GM12878 (cell line): ENCODE measurements at regions not wholly inside any gene's neighbourhood (a gene's known extent, or its start where the extent isn't known, plus 50 kb on each side); places are given as distances from the start of the nearest gene placed in this dataset.

Experiments
- ESRRA ChIP-seq: IDR thresholded peaks from 2 replicates; pipeline ENCODE4 v1.6.1; 2012; ENCODE audit warnings: mild to moderate bottlenecking, low read length, improper control_type of control experiment
- ZNF274 ChIP-seq: IDR thresholded peaks from one replicate; pipeline ENCODE4 v1.8.0; 2011; ENCODE audit not compliant: insufficient read length, insufficient read depth
- TF ChIP-seq, protein P1 (sequence below), 3 experiments: IDR thresholded peaks in 2 of 3; conservative IDR thresholded peaks in 1 of 3; 2 replicates each; pipeline ENCODE4 v1.5.1; 2011; ENCODE audit warnings: low read depth in 3 of 3, low read length in 3 of 3, mild to moderate bottlenecking in 3 of 3, control low read depth in 2 of 3, moderate library complexity in 2 of 3, inconsistent platforms in 1 of 3, mixed read lengths in 1 of 3; ENCODE audit not compliant: control insufficient read depth in 2 of 3, insufficient read depth in 1 of 3; ENCODE audit errors: extremely low read depth in 1 of 3

DNA sequence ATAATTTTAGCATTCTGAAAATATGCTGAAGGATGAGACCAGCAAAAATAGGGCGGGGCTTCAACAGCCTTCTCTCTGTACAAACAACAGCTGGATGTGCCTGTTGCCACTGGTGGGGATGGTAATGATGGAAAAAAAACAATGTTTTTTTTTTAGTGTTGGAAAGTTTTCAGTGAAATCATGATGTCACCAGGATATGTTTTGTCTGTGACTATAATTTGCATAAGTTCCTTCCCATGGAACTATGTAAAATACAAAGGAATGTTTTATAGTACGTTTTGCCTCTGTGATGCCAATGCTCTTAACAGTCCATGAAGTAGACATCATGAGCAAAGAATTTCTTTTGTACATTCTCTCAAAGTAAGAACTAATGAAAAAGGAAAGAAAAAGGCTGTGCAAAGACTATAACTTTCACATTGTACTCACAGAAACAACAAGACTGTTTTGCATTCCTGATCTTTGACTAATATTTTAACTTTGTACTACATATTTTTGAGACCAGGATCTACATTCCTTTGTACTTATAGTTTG is 589.7 kb downstream of the SPRY1 start:
- TF ChIP-seq, protein P1, sequence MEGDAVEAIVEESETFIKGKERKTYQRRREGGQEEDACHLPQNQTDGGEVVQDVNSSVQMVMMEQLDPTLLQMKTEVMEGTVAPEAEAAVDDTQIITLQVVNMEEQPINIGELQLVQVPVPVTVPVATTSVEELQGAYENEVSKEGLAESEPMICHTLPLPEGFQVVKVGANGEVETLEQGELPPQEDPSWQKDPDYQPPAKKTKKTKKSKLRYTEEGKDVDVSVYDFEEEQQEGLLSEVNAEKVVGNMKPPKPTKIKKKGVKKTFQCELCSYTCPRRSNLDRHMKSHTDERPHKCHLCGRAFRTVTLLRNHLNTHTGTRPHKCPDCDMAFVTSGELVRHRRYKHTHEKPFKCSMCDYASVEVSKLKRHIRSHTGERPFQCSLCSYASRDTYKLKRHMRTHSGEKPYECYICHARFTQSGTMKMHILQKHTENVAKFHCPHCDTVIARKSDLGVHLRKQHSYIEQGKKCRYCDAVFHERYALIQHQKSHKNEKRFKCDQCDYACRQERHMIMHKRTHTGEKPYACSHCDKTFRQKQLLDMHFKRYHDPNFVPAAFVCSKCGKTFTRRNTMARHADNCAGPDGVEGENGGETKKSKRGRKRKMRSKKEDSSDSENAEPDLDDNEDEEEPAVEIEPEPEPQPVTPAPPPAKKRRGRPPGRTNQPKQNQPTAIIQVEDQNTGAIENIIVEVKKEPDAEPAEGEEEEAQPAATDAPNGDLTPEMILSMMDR (IDR thresholded peaks at IDR 0.05 in 2 of 3, conservative IDR thresholded peaks at IDR 0.05 in 1 of 3; ENCODE audit: control insufficient read depth in 2 of 3, extremely low read depth in 1 of 3, insufficient read depth in 1 of 3, low read depth in 3 of 3, low read length in 3 of 3): no peak
- TF ChIP-seq ESRRA: no peak
- TF ChIP-seq ZNF274: no peak
